ENCODE measurements at regions not wholly inside any gene's neighbourhood (a gene's known extent, or its start where the extent isn't known, plus 50 kb on each side); places are given as distances from the start of the nearest gene placed in this dataset.

- intact Hi-C loops (cut with DNase I) = no loop called here
- no peak for ATAC-seq
- TF ChIP-seq CTCF (IDR thresholded peaks at IDR 0.05) (no peak), POLR2A (IDR thresholded peaks at IDR 0.05) (no peak)
- peaks cover 0 to 31% (median 12%) of the 10 kb centered on the region in 4 donors for H3K4me1 ChIP-seq
- peak in 1 of 3 donors; percentile 23 for DNase-seq
- no peaks in the 10 kb centered on the region for H3K9me3 ChIP-seq
- no peaks in the 10 kb centered on the region for H3K27me3 ChIP-seq
- H3K36me3 ChIP-seq = no peaks in the 10 kb centered on the region
- H3K27ac ChIP-seq = peak overlapping the region in 2 of 3 donors; percentile 55 to 84
- no peak overlapping the region for H3K4me3 ChIP-seq
- WGBS (ENCODE audit: insufficient coverage, low coverage, low lambda C conversion rate, missing lambda C conversion rate) = no CpG with 5 or more reads among the region's 2 CpGs
Measured at GRCh38 chr17:17419166-17419565, 57.6 kb upstream of the MED9 start.

DNA sequence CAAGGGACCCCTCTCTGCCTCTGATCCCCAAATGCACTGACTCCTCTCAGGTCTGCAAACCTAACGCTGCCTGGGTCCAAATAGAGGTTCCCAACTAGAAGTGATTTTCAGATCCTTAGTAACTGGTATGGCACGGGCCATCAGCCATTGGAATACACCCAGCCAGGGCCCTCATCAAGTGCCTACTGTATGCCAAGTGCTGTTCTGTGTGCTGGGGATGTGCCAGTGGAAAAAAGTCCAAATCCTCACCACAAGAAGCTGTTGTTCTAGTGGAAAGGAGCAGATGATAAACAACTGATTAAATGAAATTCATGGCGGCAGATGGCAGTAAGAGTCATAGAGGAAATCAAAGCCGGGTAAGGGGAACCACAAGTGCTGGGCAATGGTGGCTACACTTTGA, 57.2 kb upstream of the MED9 start:
- DNase-seq = peak in 1 of 3 donors; percentile 30
- no peak overlapping the region for H3K27ac ChIP-seq
- H3K9me3 ChIP-seq = no peaks in the 10 kb centered on the region
- no peak overlapping the region for H3K4me3 ChIP-seq
- TF ChIP-seq CTCF (IDR thresholded peaks at IDR 0.05) (no peak), POLR2A (IDR thresholded peaks at IDR 0.05) (no peak)
- 88% methylated on average over 4 of the region's 4 CpGs for WGBS (ENCODE audit: insufficient coverage, low coverage, low lambda C conversion rate, missing lambda C conversion rate)
- peaks cover 0 to 31% (median 12%) of the 10 kb centered on the region in 4 donors for H3K4me1 ChIP-seq
- no peak for ATAC-seq
- intact Hi-C loops (cut with DNase I) = no loop called here
- no peaks in the 10 kb centered on the region for H3K36me3 ChIP-seq
- no peaks in the 10 kb centered on the region for H3K27me3 ChIP-seq

- Histone ChIP-seq H3K9me3 (no peaks in the 10 kb centered on the region), H3K4me1 (peaks cover 0 to 31% (median 12%) of the 10 kb centered on the region in 4 donors), H3K4me3 (no peak overlapping the region), H3K27me3 (no peaks in the 10 kb centered on the region), H3K27ac (no peak overlapping the region), H3K36me3 (no peaks in the 10 kb centered on the region)
- intact Hi-C loops (cut with DNase I) = no loop called here
- 30% methylated on average over 3 of the region's 4 CpGs for WGBS (ENCODE audit: insufficient coverage, low coverage, low lambda C conversion rate, missing lambda C conversion rate)
- ATAC-seq (no peak), DNase-seq (peak in 1 of 3 donors; percentile 60)
- TF ChIP-seq POLR2A (IDR thresholded peaks at IDR 0.05) = no peak
- no peak for TF ChIP-seq CTCF (IDR thresholded peaks at IDR 0.05)
Measured at GRCh38 chr17:17420082-17420481, 56.7 kb upstream of the MED9 start.

DNA sequence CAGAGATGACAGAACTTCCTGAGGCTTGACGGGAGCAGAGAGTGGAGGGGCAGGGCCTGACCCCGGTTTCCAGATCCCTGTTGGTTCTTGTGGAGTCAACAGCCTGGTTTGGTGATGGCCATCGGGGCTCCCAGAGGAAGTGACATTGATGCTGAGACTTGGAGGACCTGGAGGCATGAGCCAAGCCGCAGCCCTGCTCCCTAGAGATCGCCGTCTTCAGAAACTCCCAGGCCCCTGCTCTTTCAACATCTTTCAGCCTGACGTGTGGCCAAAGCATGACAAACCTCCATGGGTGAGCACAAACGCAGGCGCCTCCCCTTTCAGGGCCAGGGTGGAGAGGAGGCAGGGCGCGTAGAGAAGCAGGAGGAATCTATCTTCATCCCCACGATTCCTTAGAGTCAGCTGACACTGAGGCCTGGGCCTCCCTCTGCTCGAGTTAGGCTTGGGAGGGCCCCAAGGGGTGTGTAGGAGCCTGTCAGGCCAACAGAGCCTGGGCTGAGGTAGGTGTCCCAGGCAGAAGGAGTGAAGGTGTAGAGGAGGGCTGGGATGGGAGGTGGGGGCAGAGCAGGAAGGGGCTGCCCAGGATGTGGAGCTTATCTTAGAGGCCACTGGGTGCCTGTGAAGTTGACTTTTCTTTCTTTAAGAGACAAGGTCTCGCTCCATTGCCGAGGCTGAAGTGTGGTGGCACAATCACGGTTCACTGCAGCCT, 56.1 kb upstream of the MED9 start:
- no peak overlapping the region for H3K4me3 ChIP-seq
- H3K9me3 ChIP-seq = no peaks in the 10 kb centered on the region
- intact Hi-C loops (cut with DNase I) = no loop called here
- WGBS (ENCODE audit: insufficient coverage, low coverage, low lambda C conversion rate, missing lambda C conversion rate) = 61% methylated on average over 2 of the region's 16 CpGs
- H3K4me1 ChIP-seq = peaks cover 0 to 31% (median 12%) of the 10 kb centered on the region in 4 donors
- H3K27ac ChIP-seq = no peak overlapping the region
- H3K27me3 ChIP-seq = no peaks in the 10 kb centered on the region
- DNase-seq = peak in 1 of 3 donors; percentile 41
- H3K36me3 ChIP-seq = no peaks in the 10 kb centered on the region
- ATAC-seq = no peak
- TF ChIP-seq POLR2A (IDR thresholded peaks at IDR 0.05) (no peak), CTCF (IDR thresholded peaks at IDR 0.05) (no peak)
